ENCODE measurements at regions not wholly inside any gene's neighbourhood (a gene's known extent, or its start where the extent isn't known, plus 50 kb on each side); places are given as distances from the start of the nearest gene placed in this dataset.

DNA sequence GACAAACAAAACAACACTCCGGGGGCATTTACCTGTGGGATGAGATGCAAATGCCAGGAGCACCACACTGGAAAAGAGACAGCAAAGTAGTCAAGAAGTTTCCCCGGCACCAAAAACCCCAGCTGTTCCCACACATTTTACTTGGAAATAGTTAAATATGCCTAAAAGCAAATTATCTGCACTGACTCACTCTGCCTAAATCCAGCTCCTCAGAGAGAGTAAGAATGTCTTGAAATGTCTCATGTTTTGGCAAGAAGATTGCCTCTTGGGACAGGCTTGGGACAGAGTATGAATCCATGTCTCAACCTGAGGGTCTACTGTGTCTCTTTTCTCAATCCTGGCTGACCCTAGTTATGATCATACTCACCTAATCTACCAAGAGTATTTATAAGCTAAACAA lies 87.5 kb upstream of the RIOK3 start:
- no peaks in the 10 kb centered on the region for H3K27me3 ChIP-seq (ENCODE audit: control insufficient read depth, insufficient read depth, low read length)
- H3K36me3 ChIP-seq (ENCODE audit: insufficient read depth, low read length) = no peaks in the 10 kb centered on the region
- no peak overlapping the region for H3K9ac ChIP-seq (ENCODE audit: low read depth, low read length)
- H3K9me3 ChIP-seq (replicated peaks; ENCODE audit: low read length) = no peaks in the 10 kb centered on the region
- peak overlapping the region; percentile 52 for H3K4me2 ChIP-seq (ENCODE audit: low read length)
- H3K4me3 ChIP-seq (ENCODE audit: low read length) = no peak overlapping the region
- H3K4me1 ChIP-seq (ENCODE audit: control insufficient read depth, insufficient read depth, low read length) = peaks cover 14% of the 10 kb centered on the region

DNA sequence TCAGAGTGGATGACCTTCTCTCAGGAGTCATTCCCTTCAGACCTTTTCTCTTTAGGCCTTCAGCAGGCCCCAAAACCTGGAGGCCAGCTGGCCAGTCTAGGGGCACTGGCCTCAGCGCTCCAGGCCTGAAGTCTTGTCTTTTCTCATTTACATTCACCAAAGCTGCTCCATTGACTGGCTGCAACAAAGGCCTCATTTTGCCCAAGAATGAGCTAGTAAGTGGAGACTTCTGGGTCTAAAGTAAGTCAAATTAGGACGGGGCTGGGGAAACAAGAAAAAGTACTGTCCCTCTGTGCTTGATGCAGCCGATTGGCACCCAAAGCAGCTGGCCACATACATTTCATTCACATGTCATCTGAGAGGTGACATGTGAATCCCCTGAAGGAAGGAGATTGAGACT lies 83.8 kb upstream of the RIOK3 start:
- Histone ChIP-seq H3K27me3 (ENCODE audit: control insufficient read depth, insufficient read depth, low read length) (no peaks in the 10 kb centered on the region), H3K4me3 (ENCODE audit: low read length) (no peak overlapping the region), H3K36me3 (ENCODE audit: insufficient read depth, low read length) (peaks cover 5% of the 10 kb centered on the region), H3K9ac (ENCODE audit: low read depth, low read length) (no peak overlapping the region), H3K9me3 (replicated peaks; ENCODE audit: low read length) (no peaks in the 10 kb centered on the region), H3K4me1 (ENCODE audit: control insufficient read depth, insufficient read depth, low read length) (peaks cover 14% of the 10 kb centered on the region), H3K4me2 (ENCODE audit: low read length) (no peak overlapping the region)

DNA sequence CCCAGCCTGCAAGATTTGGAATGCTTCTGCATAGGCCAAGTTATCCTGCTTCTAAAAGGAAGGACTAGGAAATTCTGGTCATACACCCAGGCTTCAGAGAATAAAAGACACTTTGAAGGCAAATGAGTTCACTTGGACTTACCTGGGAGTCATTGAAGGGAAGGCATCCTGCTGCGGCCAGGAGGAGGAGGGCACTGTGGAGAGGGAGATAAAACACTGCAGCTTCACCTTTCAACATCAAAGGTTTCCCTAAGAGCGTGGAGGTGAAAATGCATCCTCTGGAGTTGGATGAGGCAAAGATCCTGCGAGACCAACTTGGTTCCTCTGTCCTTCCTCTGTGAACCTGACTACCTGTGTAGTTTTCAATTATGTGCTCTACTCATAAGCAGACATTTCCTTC lies 79.5 kb upstream of the RIOK3 start:
- Histone ChIP-seq H3K4me3 (ENCODE audit: low read length) (no peak overlapping the region), H3K4me2 (ENCODE audit: low read length) (no peak overlapping the region), H3K4me1 (ENCODE audit: control insufficient read depth, insufficient read depth, low read length) (peaks cover 15% of the 10 kb centered on the region), H3K36me3 (ENCODE audit: insufficient read depth, low read length) (peaks cover 5% of the 10 kb centered on the region), H3K9me3 (replicated peaks; ENCODE audit: low read length) (no peaks in the 10 kb centered on the region), H3K9ac (ENCODE audit: low read depth, low read length) (no peak overlapping the region), H3K27me3 (ENCODE audit: control insufficient read depth, insufficient read depth, low read length) (no peaks in the 10 kb centered on the region)

- H3K4me2 ChIP-seq (ENCODE audit: low read length) = peak overlapping the region; percentile 58
- H3K4me3 ChIP-seq (ENCODE audit: low read length) = no peak overlapping the region
- H3K9me3 ChIP-seq (replicated peaks; ENCODE audit: low read length) = no peaks in the 10 kb centered on the region
- H3K9ac ChIP-seq (ENCODE audit: low read depth, low read length) = peak overlapping the region; percentile 51
- H3K36me3 ChIP-seq (ENCODE audit: insufficient read depth, low read length) = peaks cover 5% of the 10 kb centered on the region
- no peaks in the 10 kb centered on the region for H3K27me3 ChIP-seq (ENCODE audit: control insufficient read depth, insufficient read depth, low read length)
- H3K4me1 ChIP-seq (ENCODE audit: control insufficient read depth, insufficient read depth, low read length) = peaks cover 22% of the 10 kb centered on the region
These were observed 75.3 kb upstream of the RIOK3 start for GRCh38 chr18:23377669-23378301.

GRCh38 chr18:23378302-23378686 lies 74.8 kb upstream of the RIOK3 start:
- H3K4me3 ChIP-seq (ENCODE audit: low read length) = no peak overlapping the region
- H3K36me3 ChIP-seq (ENCODE audit: insufficient read depth, low read length) = peaks cover 6% of the 10 kb centered on the region
- no peaks in the 10 kb centered on the region for H3K27me3 ChIP-seq (ENCODE audit: control insufficient read depth, insufficient read depth, low read length)
- H3K9me3 ChIP-seq (replicated peaks; ENCODE audit: low read length) = no peaks in the 10 kb centered on the region
- H3K4me1 ChIP-seq (ENCODE audit: control insufficient read depth, insufficient read depth, low read length) = peaks cover 22% of the 10 kb centered on the region
- peak overlapping the region; percentile 51 for H3K9ac ChIP-seq (ENCODE audit: low read depth, low read length)
- peak overlapping the region; percentile 58 for H3K4me2 ChIP-seq (ENCODE audit: low read length)

GRCh38 chr18:23380001-23380550 lies 73.0 kb upstream of the RIOK3 start:
- Histone ChIP-seq H3K36me3 (ENCODE audit: insufficient read depth, low read length) (peaks cover 3% of the 10 kb centered on the region), H3K9ac (ENCODE audit: low read depth, low read length) (no peak overlapping the region), H3K4me3 (ENCODE audit: low read length) (no peak overlapping the region)

GRCh38 chr18:23380817-23381216 lies 72.3 kb upstream of the RIOK3 start:
- no peaks in the 10 kb centered on the region for H3K27me3 ChIP-seq (ENCODE audit: control insufficient read depth, insufficient read depth, low read length)
- H3K4me3 ChIP-seq (ENCODE audit: low read length) = no peak overlapping the region
- peaks cover 3% of the 10 kb centered on the region for H3K36me3 ChIP-seq (ENCODE audit: insufficient read depth, low read length)
- H3K9ac ChIP-seq (ENCODE audit: low read depth, low read length) = no peak overlapping the region
- H3K9me3 ChIP-seq (replicated peaks; ENCODE audit: low read length) = no peaks in the 10 kb centered on the region
- H3K4me1 ChIP-seq (ENCODE audit: control insufficient read depth, insufficient read depth, low read length) = peaks cover 22% of the 10 kb centered on the region
- H3K4me2 ChIP-seq (ENCODE audit: low read length) = no peak overlapping the region

More at GRCh38 chr18:23380001-23380550, 73.0 kb upstream of the RIOK3 start:
- Histone ChIP-seq H3K4me1 (ENCODE audit: control insufficient read depth, insufficient read depth, low read length) (peaks cover 22% of the 10 kb centered on the region), H3K4me2 (ENCODE audit: low read length) (no peak overlapping the region), H3K9me3 (replicated peaks; ENCODE audit: low read length) (no peaks in the 10 kb centered on the region), H3K27me3 (ENCODE audit: control insufficient read depth, insufficient read depth, low read length) (no peaks in the 10 kb centered on the region)

DNA sequence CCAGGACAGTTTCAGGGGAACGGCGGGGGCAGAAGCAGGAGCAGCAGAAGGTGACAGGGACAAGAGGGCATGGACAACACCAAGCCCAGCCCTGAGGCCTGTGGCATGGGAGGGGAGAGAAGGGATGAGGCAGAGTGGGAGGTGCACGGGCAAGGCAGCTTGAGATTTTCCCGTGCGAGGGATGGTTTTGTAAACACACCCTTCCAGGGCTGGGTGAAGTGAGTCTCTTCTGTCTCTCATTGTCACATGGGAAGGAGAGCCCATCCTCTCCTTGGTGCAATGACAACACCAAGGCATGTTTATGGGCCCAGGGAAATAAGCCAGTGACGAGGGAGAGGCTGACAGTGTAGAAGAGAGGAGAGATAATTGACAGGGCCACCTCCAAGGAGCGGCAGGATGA lies 69.6 kb upstream of the RIOK3 start:
- H3K9me3 ChIP-seq (replicated peaks; ENCODE audit: low read length) = no peaks in the 10 kb centered on the region
- H3K27me3 ChIP-seq (ENCODE audit: control insufficient read depth, insufficient read depth, low read length) = no peaks in the 10 kb centered on the region
- H3K4me2 ChIP-seq (ENCODE audit: low read length) = no peak overlapping the region
- no peak overlapping the region for H3K9ac ChIP-seq (ENCODE audit: low read depth, low read length)
- H3K36me3 ChIP-seq (ENCODE audit: insufficient read depth, low read length) = peaks cover 3% of the 10 kb centered on the region
- H3K4me1 ChIP-seq (ENCODE audit: control insufficient read depth, insufficient read depth, low read length) = peaks cover 13% of the 10 kb centered on the region
- H3K4me3 ChIP-seq (ENCODE audit: low read length) = no peak overlapping the region

- Histone ChIP-seq H3K9me3 (replicated peaks; ENCODE audit: low read length) (no peaks in the 10 kb centered on the region), H3K27me3 (ENCODE audit: control insufficient read depth, insufficient read depth, low read length) (no peaks in the 10 kb centered on the region), H3K9ac (ENCODE audit: low read depth, low read length) (no peak overlapping the region), H3K36me3 (ENCODE audit: insufficient read depth, low read length) (peaks cover 3% of the 10 kb centered on the region), H3K4me2 (ENCODE audit: low read length) (no peak overlapping the region), H3K4me3 (ENCODE audit: low read length) (no peak overlapping the region), H3K4me1 (ENCODE audit: control insufficient read depth, insufficient read depth, low read length) (peaks cover 8% of the 10 kb centered on the region)
These were observed 68.0 kb upstream of the RIOK3 start for GRCh38 chr18:23384778-23385736.

DNA sequence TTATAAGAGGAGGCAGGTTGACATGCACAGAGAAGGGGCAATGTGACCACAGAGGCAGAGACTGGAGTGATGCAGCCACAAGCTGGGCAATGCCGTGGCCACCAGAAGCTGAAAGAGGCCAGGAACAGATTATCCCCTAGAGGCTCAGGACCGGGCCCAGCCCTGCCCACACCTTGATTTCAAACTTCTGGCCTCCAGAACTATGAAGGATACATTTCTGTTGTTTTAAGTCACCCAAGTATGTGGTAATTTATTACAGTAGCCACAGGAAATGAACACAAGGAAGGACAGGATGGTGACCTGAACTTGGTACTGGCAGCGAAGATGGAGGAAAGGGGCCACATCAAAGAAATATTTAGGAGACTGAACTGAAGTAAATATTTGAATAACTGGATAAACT lies 66.8 kb upstream of the RIOK3 start:
- Histone ChIP-seq H3K4me1 (ENCODE audit: control insufficient read depth, insufficient read depth, low read length) (peaks cover 6% of the 10 kb centered on the region), H3K4me3 (ENCODE audit: low read length) (no peak overlapping the region), H3K4me2 (ENCODE audit: low read length) (no peak overlapping the region), H3K36me3 (ENCODE audit: insufficient read depth, low read length) (peaks cover 3% of the 10 kb centered on the region), H3K9ac (ENCODE audit: low read depth, low read length) (no peak overlapping the region), H3K27me3 (ENCODE audit: control insufficient read depth, insufficient read depth, low read length) (no peaks in the 10 kb centered on the region), H3K9me3 (replicated peaks; ENCODE audit: low read length) (no peaks in the 10 kb centered on the region)

GRCh38 chr18:23387265-23387664 lies 65.8 kb upstream of the RIOK3 start:
- Histone ChIP-seq H3K36me3 (ENCODE audit: insufficient read depth, low read length) (peaks cover 3% of the 10 kb centered on the region), H3K4me3 (ENCODE audit: low read length) (no peak overlapping the region), H3K4me2 (ENCODE audit: low read length) (no peak overlapping the region), H3K4me1 (ENCODE audit: control insufficient read depth, insufficient read depth, low read length) (peaks cover 6% of the 10 kb centered on the region), H3K27me3 (ENCODE audit: control insufficient read depth, insufficient read depth, low read length) (no peaks in the 10 kb centered on the region), H3K9ac (ENCODE audit: low read depth, low read length) (no peak overlapping the region), H3K9me3 (replicated peaks; ENCODE audit: low read length) (no peaks in the 10 kb centered on the region)
